BJ (cell line): ENCODE measurements at regions not wholly inside any gene's neighbourhood (a gene's known extent, or its start where the extent isn't known, plus 50 kb on each side); places are given as distances from the start of the nearest gene placed in this dataset.
A peak's percentile ranks its signal among the peaks of the same experiment; 100 is the strongest.

Experiments used
- CTCF ChIA-PET: fragments of 350-600 bp; formaldehyde crosslinking; extraction: SDS; loops from one replicate; lab custom pipeline; 2021; ENCODE audit warnings: antibody characterized with exemption, inconsistent platforms; lab: Yijun Ruan, JAX
- POLR2A ChIA-PET: fragments of 300-600 bp; sonication (Branson Sonifier 250); formaldehyde crosslinking; extraction: SDS; loops from one replicate; lab custom pipeline; 2021; ENCODE audit warnings: antibody characterized with exemption; lab: Charles Lee
- DNase-seq: peaks from one replicate; pipeline ENCODE4 v3.0.0-alpha.2; 2011; ENCODE audit warnings: low read depth
- H3K27me3 ChIP-seq: 2 replicates; pipeline ENCODE4 v1.6.0; 2011; ENCODE audit warnings: low read length; ENCODE audit not compliant: control insufficient read depth, insufficient read depth
- H3K36me3 ChIP-seq: 2 replicates; pipeline ENCODE4 v1.5.1; 2011; ENCODE audit warnings: low read length; ENCODE audit not compliant: control insufficient read depth, insufficient read depth
- H3K4me3 ChIP-seq: 2 replicates; pipeline ENCODE4 v1.5.1; 2011; ENCODE audit warnings: low read depth, mild to moderate bottlenecking, control low read depth, low read length
- CTCF ChIP-seq: IDR thresholded peaks from 2 replicates; pipeline ENCODE4 v1.5.1; 2011; ENCODE audit warnings: low read depth, mild to moderate bottlenecking, control low read depth, inconsistent platforms, low read length, moderate library complexity; ENCODE audit not compliant: insufficient read depth

GRCh38 chr3:124056846-124057245 is 64.9 kb upstream of the ROPN1 start:
- ChIA-PET CTCF (interaction anchor here (1.2 to 4.3 kb wide), 2 partner anchors 10 to 24 kb away, joined by 3 to 17 read pairs; partner anchors contain the start of gene KALRN), POLR2A (no interaction called here)
- Histone ChIP-seq H3K4me3 (no peak overlapping the region), H3K27me3 (no peaks in the 10 kb centered on the region; the same call in 1 of the 2 replicates), H3K36me3 (no peaks in the 10 kb centered on the region)
- TF ChIP-seq CTCF = no peak
- DNase-seq = no peak

- ChIA-PET CTCF (interaction anchor here (1.2 to 4.3 kb wide), 2 partner anchors 9 to 24 kb away, joined by 3 to 17 read pairs; partner anchors contain the start of gene KALRN), POLR2A (no interaction called here)
- no peaks in the 10 kb centered on the region; the same call in 1 of the 2 replicates for H3K27me3 ChIP-seq
- H3K36me3 ChIP-seq = no peaks in the 10 kb centered on the region
- no peak for DNase-seq
- TF ChIP-seq CTCF = no peak
- H3K4me3 ChIP-seq = no peak overlapping the region
These were observed 65.5 kb upstream of the ROPN1 start for GRCh38 chr3:124057420-124057819.

- peak; percentile 28 for DNase-seq
- CTCF ChIA-PET = interaction anchor here (0.7 to 4.3 kb wide), 5 partner anchors 10 to 26 kb away, joined by 3 to 17 read pairs (median 4); partner anchors contain the start of gene KALRN
These were observed 67.7 kb upstream of the ROPN1 start for GRCh38 chr3:124059580-124059979.

GRCh38 chr3:124063197-124063909 is 71.4 kb upstream of the ROPN1 start:
- no peak for DNase-seq
- CTCF ChIA-PET = interaction anchor here (0.6 to 3.5 kb wide), 6 partner anchors 9 to 171 kb away, joined by 3 to 12 read pairs (median 4); partner anchors contain the start of gene KALRN

More at GRCh38 chr3:124059580-124059979, 67.7 kb upstream of the ROPN1 start:
- H3K4me3 ChIP-seq = no peak overlapping the region
- H3K27me3 ChIP-seq = no peaks in the 10 kb centered on the region
- no peaks in the 10 kb centered on the region for H3K36me3 ChIP-seq
- TF ChIP-seq CTCF = no peak
- POLR2A ChIA-PET = interaction anchor here (0.7 kb wide), 1 partner anchor 26 kb away, joined by 5 read pairs; the partner anchor contains the start of gene KALRN

More at GRCh38 chr3:124063197-124063909, 71.4 kb upstream of the ROPN1 start:
- H3K4me3 ChIP-seq = no peak overlapping the region
- no peak for TF ChIP-seq CTCF
- no peaks in the 10 kb centered on the region for H3K36me3 ChIP-seq
- no peaks in the 10 kb centered on the region for H3K27me3 ChIP-seq
- POLR2A ChIA-PET = no interaction called here
